Right atrium auricular region (tissue), 2 donors: ENCODE measurements at regions not wholly inside any gene's neighbourhood (a gene's known extent, or its start where the extent isn't known, plus 50 kb on each side); places are given as distances from the start of the nearest gene placed in this dataset.

Experiments
- DNase-seq: peaks from one replicate; pipeline ENCODE4 v3.0.0-alpha.2; 2019; ENCODE audit warnings: low spot score
- H3K27ac ChIP-seq, 2 donors: fragments of 200-600 bp; sonication (generic); 1 replicate in 1 of 2; 2 replicates in 1 of 2; pipeline ENCODE4 v1.5.1; 2016 to 2019
- H3K27me3 ChIP-seq, 2 donors: fragments of 200-600 bp; sonication (generic); one replicate each; pipeline versions ENCODE4 v1.5.1 to v1.6.0; 2017 to 2019
- H3K36me3 ChIP-seq: fragments of 200-600 bp; sonication (generic); one replicate; pipeline ENCODE4 v1.5.1; 2016
- H3K4me1 ChIP-seq, 2 donors: fragments of 200-600 bp; sonication (generic); one replicate each; pipeline versions ENCODE4 v1.5.1 to v1.6.0; 2017 to 2019
- H3K4me3 ChIP-seq, 2 donors: fragments of 200-600 bp; sonication (generic); 1 replicate in 1 of 2; 2 replicates in 1 of 2; pipeline ENCODE4 v1.5.1; 2017 to 2019; ENCODE audit warnings: mild to moderate bottlenecking in 1 of 2, moderate library complexity in 1 of 2
- H3K9me3 ChIP-seq, 2 donors: fragments of 200-600 bp; sonication (generic); one replicate each; pipeline ENCODE4 v1.5.1; 2019
- TF ChIP-seq, protein P1 (sequence below), 2 donors: fragments of 200-600 bp; sonication (generic); IDR thresholded peaks; one replicate each; pipeline ENCODE4 v1.5.1; 2019; ENCODE audit warnings: antibody characterized with exemption in 2 of 2

DNA sequence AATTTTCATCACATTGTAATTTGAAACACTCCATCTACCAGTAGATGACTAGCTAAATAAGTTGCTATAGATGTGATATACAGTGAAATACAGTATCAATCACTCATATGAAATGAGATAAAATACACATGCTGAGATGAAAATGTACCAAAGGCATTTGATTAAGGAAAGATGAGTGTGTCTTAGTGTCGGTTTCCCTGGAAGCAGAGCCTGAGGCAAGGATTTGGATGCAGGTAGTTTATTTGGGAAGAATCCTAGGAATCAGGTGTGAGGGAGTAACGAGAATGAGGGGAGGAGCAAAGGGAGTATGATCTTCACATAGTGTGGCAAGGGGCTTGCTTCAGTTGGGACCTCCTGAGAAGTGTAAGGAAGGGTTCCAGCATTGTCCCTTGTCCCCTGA, 188.2 kb upstream of the CTBP2 start:
- TF ChIP-seq, protein P1, sequence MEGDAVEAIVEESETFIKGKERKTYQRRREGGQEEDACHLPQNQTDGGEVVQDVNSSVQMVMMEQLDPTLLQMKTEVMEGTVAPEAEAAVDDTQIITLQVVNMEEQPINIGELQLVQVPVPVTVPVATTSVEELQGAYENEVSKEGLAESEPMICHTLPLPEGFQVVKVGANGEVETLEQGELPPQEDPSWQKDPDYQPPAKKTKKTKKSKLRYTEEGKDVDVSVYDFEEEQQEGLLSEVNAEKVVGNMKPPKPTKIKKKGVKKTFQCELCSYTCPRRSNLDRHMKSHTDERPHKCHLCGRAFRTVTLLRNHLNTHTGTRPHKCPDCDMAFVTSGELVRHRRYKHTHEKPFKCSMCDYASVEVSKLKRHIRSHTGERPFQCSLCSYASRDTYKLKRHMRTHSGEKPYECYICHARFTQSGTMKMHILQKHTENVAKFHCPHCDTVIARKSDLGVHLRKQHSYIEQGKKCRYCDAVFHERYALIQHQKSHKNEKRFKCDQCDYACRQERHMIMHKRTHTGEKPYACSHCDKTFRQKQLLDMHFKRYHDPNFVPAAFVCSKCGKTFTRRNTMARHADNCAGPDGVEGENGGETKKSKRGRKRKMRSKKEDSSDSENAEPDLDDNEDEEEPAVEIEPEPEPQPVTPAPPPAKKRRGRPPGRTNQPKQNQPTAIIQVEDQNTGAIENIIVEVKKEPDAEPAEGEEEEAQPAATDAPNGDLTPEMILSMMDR (IDR thresholded peaks at IDR 0.05) = no peak
- Histone ChIP-seq H3K36me3 (no peaks in the 10 kb centered on the region), H3K27ac (no peak overlapping the region), H3K9me3 (no peaks in the 10 kb centered on the region), H3K27me3 (no peaks in the 10 kb centered on the region), H3K4me1 (no peaks in the 10 kb centered on the region), H3K4me3 (no peak overlapping the region)
- no peak for DNase-seq

DNA sequence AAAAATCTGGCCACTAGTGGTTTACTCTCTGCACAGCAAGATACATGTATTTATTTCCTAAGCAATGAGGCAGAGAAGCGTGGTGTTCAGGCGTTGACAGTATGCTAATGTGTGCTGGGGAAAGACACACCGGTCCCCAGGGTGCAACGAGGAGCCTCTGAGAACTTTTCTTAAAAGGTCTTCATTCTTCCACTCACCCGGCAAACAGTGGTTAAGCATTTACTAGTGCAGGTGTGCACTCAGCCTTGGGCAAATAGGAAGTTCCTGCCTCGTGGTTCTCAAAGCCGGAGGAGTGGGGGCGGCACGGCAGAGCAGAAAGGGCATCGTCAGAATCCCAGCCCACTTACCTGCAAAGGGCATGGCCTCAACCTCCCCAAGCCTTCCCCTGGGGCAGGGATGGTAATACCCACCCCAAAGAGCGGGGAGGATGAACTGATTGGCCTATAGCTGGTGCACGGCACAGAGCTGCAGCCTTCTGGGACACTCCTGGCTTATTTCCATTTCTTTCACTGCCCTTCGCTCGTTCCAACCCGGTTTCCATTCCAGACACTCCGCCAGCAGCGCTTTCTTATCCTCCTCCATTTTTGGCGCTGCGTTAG, 184.3 kb upstream of the CTBP2 start:
- TF ChIP-seq, protein P1 (IDR thresholded peaks at IDR 0.05) = no peak

DNA sequence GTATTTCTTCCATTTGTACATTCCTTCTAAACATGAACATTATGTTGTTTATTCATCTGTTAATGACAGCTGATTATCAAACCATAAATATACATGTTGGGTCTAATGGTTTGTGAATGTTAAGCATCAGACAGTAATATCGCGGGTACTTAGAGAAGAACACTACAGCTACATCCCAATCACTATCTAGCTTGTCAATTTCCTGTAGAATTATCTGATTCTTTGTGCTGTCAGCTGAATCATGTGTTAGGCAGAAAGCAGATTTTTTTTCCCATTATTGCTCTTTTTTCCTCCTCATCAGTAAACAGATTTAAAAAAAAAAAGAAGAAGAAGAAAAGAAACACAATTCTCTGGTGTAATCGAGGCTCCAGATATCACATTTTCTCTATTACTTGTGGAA, 183.6 kb upstream of the CTBP2 start:
- no peak overlapping the region for H3K4me3 ChIP-seq
- no peaks in the 10 kb centered on the region for H3K9me3 ChIP-seq
- H3K4me1 ChIP-seq = no peaks in the 10 kb centered on the region
- H3K27ac ChIP-seq = no peak overlapping the region
- no peak for DNase-seq
- H3K27me3 ChIP-seq = no peaks in the 10 kb centered on the region
- no peaks in the 10 kb centered on the region for H3K36me3 ChIP-seq
- TF ChIP-seq, protein P1 (IDR thresholded peaks at IDR 0.05) = no peak

More for the DNA sequence above, 184.3 kb upstream of the CTBP2 start:
- no peak for DNase-seq
- Histone ChIP-seq H3K27ac (no peak overlapping the region), H3K9me3 (no peaks in the 10 kb centered on the region), H3K4me3 (peak overlapping the region in 1 of 2 donors; percentile 24), H3K4me1 (no peaks in the 10 kb centered on the region), H3K36me3 (no peaks in the 10 kb centered on the region), H3K27me3 (no peaks in the 10 kb centered on the region)

DNA sequence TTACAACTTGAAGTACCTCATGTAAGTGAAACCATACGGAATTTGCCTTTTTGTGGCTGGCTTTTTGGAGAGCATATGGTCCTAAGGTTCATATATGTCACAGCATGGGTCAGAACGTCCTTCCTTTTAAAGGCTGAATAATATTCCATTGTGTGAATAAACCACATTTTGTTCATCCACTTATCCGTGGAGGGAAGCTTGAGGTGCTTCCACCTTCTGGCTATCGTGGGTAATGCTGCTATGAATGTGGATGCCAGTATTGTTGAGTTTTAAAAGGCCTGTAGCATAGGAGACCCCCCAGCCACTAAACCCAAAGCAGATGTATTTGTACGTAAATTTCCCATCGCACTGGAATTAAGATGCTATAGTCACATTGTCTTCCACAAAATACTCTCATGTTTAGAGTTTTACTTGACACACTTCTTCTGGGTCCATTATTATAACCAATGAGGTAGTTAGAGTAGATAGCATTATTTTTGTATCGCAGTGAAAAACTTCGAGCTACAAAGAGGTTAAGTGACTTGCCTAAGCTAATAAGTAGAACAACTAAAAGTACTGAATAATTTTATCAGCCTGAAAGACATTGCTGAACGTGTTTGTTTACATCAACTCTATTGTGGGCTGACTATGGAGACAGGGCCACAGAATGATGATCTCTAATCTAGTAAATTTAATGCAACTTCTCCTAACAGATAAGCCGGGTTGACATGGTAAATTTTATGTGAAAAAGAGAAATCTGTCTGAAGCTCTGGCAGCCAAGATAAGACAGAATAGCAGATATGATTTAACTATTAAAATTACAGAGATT, 183.0 kb upstream of the CTBP2 start:
- no peak overlapping the region for H3K27ac ChIP-seq
- TF ChIP-seq, protein P1 (IDR thresholded peaks at IDR 0.05) = peak; percentile 34 to 67
- no peaks in the 10 kb centered on the region for H3K9me3 ChIP-seq
- no peak for DNase-seq
- no peaks in the 10 kb centered on the region for H3K27me3 ChIP-seq
- H3K4me3 ChIP-seq = no peak overlapping the region
- H3K36me3 ChIP-seq = no peaks in the 10 kb centered on the region
- H3K4me1 ChIP-seq = no peaks in the 10 kb centered on the region

DNA sequence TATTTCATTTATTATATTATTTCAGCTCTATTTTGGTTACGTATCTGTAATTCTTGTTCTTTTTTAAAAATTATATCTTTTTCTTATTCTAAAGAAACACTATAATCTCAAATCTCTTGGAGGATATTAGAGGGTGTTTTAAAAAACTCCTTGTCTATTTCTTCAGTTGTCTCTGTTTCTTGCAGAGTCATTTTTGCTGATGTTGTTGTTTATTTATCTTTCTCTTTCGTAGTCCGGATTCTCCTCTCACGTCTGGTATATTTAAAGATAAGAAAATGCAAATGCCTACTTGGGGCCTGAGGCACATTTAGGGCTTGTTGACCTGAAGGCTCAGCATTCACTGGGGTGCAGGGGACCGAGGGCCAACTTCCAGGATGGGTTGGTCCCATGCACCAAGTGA, 181.2 kb upstream of the CTBP2 start:
- DNase-seq = no peak
- Histone ChIP-seq H3K27me3 (no peaks in the 10 kb centered on the region), H3K27ac (no peak overlapping the region), H3K4me3 (no peak overlapping the region), H3K9me3 (no peaks in the 10 kb centered on the region), H3K36me3 (no peaks in the 10 kb centered on the region), H3K4me1 (no peaks in the 10 kb centered on the region)
- TF ChIP-seq, protein P1 (IDR thresholded peaks at IDR 0.05) = no peak
